ENCODE measurements at regions not wholly inside any gene's neighbourhood (a gene's known extent, or its start where the extent isn't known, plus 50 kb on each side); places are given as distances from the start of the nearest gene placed in this dataset.

DNA sequence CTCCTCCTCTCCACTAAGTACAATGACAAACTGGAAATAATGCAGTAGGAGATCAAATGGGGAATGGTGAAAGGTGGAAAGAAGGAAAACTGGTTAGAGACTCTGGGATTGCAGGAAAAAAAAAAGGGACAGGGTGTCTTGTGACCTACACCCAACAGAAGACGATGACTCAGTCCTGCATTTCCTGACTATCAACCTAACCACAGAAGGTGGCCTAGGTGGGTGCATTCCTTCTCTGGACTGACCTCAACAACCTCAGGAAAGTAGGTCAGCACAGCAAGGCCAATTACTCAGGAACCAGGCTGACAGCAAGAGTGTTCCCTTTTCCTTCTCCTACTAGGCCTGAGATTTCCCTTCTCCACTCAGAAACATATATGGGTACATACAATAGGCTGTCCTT, 1386.4 kb upstream of the ZEB2 start:
- TF ChIP-seq, protein P1, sequence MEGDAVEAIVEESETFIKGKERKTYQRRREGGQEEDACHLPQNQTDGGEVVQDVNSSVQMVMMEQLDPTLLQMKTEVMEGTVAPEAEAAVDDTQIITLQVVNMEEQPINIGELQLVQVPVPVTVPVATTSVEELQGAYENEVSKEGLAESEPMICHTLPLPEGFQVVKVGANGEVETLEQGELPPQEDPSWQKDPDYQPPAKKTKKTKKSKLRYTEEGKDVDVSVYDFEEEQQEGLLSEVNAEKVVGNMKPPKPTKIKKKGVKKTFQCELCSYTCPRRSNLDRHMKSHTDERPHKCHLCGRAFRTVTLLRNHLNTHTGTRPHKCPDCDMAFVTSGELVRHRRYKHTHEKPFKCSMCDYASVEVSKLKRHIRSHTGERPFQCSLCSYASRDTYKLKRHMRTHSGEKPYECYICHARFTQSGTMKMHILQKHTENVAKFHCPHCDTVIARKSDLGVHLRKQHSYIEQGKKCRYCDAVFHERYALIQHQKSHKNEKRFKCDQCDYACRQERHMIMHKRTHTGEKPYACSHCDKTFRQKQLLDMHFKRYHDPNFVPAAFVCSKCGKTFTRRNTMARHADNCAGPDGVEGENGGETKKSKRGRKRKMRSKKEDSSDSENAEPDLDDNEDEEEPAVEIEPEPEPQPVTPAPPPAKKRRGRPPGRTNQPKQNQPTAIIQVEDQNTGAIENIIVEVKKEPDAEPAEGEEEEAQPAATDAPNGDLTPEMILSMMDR (conservative IDR thresholded peaks at IDR 0.05 in 1 of 2, IDR thresholded peaks at IDR 0.05 in 1 of 2; ENCODE audit: low read depth in 1 of 2, low read length in 2 of 2) = no peak
- TF ChIP-seq EZH2 (IDR thresholded peaks at IDR 0.05; ENCODE audit: low read length, missing control alignments) = no peak

Measured in fibroblast of lung (primary cell).